Right renal cortex interstitium (tissue), 3 donors: ENCODE measurements at regions not wholly inside any gene's neighbourhood (a gene's known extent, or its start where the extent isn't known, plus 50 kb on each side); places are given as distances from the start of the nearest gene placed in this dataset.
"Not testable (repeated sequence)": the region's sequence is repeated elsewhere in the genome, so short reads cannot be mapped to it uniquely, and the experiment has no call there.

Source experiments
- DNase-seq, 3 donors: peaks; one replicate each; pipeline ENCODE4 v3.0.0-alpha.2; 2013; ENCODE audit warnings: low read depth in 3 of 3, low spot score in 2 of 3

DNA sequence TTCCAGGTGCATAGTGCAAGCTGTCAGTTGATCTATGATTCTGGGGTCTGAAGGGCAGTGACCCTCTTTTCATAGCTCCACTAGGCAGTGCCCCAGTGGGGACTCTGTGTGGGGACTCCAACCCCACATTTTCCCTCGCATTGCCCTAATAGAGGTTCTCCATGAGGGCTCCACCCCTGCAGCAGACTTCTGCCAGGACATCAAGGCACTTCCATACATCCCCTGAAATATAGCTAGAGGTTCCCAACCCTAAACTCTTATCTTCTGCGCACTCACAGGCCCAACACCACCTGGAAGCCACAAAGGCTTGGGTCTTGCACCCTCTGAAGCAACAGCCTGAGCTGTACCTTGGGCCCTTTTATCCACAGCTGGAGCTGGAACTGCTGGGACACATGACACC is 65.7 kb upstream of the PKN2 start:
- DNase-seq = no peak

DNA sequence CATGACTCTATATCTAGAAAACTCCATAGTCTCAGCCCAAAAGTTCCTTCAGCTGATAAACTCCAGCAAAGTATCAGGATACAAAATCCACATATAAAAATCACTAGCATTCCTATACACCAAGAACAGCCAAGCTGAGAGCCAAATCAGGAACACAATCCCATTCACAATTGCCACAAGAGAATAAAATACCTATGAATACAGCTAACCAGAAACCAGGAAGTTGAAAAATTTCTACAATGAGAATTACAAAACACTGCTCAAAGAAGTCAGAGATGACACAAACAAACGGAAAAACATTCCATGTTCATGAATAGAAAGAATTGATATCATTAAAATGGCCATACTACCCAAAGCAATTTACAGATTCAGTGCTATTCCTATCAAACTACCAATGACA is 61.0 kb upstream of the PKN2 start:
- DNase-seq = not testable (repeated sequence)
